Pancreas (tissue), 10 donors: ENCODE measurements at regions not wholly inside any gene's neighbourhood (a gene's known extent, or its start where the extent isn't known, plus 50 kb on each side); places are given as distances from the start of the nearest gene placed in this dataset.

Experiments
- ATAC-seq, 4 donors: fragments of 200-7000 bp; cut with Tn5 transposase; one replicate each; pipeline versions ENCODE4 v1.8.0 to v1.9.1; 2020; ENCODE audit warnings: mild to moderate bottlenecking in 4 of 4, moderate library complexity in 4 of 4
- DNase-seq, 6 donors: peaks; one replicate each; pipeline ENCODE4 v3.0.0-alpha.2; 2020
- FAIRE-seq: peaks from 2 replicates; lab custom pipeline; 2012; peaks lifted over from hg19 to GRCh38; lab: Jason Lieb, UNC
- H3K27ac ChIP-seq, 4 donors: fragments of 200-600 bp; sonication (generic); 1 replicate in 3 of 4; 2 replicates in 1 of 4; pipeline versions ENCODE4 v1.5.0 to v1.8.0; 2020
- H3K27me3 ChIP-seq, 4 donors: fragments of 200-600 bp; one replicate each; pipeline ENCODE4 v1.8.0; 2021
- H3K36me3 ChIP-seq, 3 donors: fragments of 200-600 bp; sonication (generic) in 1 of 3; one replicate each; pipeline versions ENCODE4 v1.5.0 to v1.8.0; 2020 to 2021
- H3K4me1 ChIP-seq, 3 donors: fragments of 200-600 bp; one replicate each; pipeline ENCODE4 v1.8.0; 2021
- H3K4me3 ChIP-seq, 4 donors: fragments of 200-600 bp; sonication (generic) in 2 of 4; one replicate each; pipeline versions ENCODE4 v1.5.0 to v1.8.0; 2020 to 2021
- H3K9me3 ChIP-seq, 4 donors: fragments of 200-600 bp; one replicate each; pipeline ENCODE4 v1.8.0; 2021
- WGBS, 2 donors: extraction: QIAGEN DNeasy Blood & Tissue Kit; methylation state at CpG; one replicate each; pipeline ENCODE4 v1.1.7; 2013; 5-methylcytosine and 5-hydroxymethylcytosine counted together
- intact Hi-C, 3 donors: fragments of 100-400 bp; cut with DNase I; formaldehyde crosslinking; loops; one replicate each; pipeline versions ENCODE4 v1.11.1 to v1.14.2; 2022
- TF ChIP-seq, protein P1 (sequence below), 4 donors: fragments of 200-600 bp; sonication (generic) in 3 of 4; IDR thresholded peaks; one replicate each; pipeline versions ENCODE4 v1.5.0 to v1.8.0; 2021; ENCODE audit warnings: antibody characterized with exemption in 4 of 4
- donor health status: healthy with polysubstance abuse.
- donor health status: DM: no; HTN: no; CAD: no; lungs with moderate emphysema.
- donor health status: DM: no; HTN: no; CAD: no.
- donor health status: control.
- donor health status: control.
- donor health status: Bipolar disorder and iron deficiency.
- donor health status: DM: yes; HTN: yes; CAD: no.
- donor health status: DM: no; HTN: no; CAD: no.
- donor health status: DM: no; HTN: no; CAD: no.
- donor health status: DM: yes; HTN: yes; CAD: no.

GRCh38 chr4:29853833-29854232 is 866.3 kb upstream of the PCDH7 start:
- H3K9me3 ChIP-seq, result no peaks in the 10 kb centered on the region
- ATAC-seq (no peak), DNase-seq (no peak), FAIRE-seq (no peak)
- H3K27me3 ChIP-seq, result no peaks in the 10 kb centered on the region
- no peak overlapping the region for H3K4me3 ChIP-seq
- intact Hi-C loops, result no loop called here
- TF ChIP-seq, protein P1, sequence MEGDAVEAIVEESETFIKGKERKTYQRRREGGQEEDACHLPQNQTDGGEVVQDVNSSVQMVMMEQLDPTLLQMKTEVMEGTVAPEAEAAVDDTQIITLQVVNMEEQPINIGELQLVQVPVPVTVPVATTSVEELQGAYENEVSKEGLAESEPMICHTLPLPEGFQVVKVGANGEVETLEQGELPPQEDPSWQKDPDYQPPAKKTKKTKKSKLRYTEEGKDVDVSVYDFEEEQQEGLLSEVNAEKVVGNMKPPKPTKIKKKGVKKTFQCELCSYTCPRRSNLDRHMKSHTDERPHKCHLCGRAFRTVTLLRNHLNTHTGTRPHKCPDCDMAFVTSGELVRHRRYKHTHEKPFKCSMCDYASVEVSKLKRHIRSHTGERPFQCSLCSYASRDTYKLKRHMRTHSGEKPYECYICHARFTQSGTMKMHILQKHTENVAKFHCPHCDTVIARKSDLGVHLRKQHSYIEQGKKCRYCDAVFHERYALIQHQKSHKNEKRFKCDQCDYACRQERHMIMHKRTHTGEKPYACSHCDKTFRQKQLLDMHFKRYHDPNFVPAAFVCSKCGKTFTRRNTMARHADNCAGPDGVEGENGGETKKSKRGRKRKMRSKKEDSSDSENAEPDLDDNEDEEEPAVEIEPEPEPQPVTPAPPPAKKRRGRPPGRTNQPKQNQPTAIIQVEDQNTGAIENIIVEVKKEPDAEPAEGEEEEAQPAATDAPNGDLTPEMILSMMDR (IDR thresholded peaks at IDR 0.05), result no peak
- H3K4me1 ChIP-seq, result no peaks in the 10 kb centered on the region
- H3K36me3 ChIP-seq, result no peaks in the 10 kb centered on the region
- no peak overlapping the region for H3K27ac ChIP-seq
- 27 to 34% methylated on average over 2 of the region's 2 CpGs for WGBS, 2 donors

GRCh38 chr4:29861307-29861706 is 858.9 kb upstream of the PCDH7 start:
- 45 to 58% methylated on average over 1 of the region's 1 CpG for WGBS, 2 donors

GRCh38 chr4:29867412-29867811 is 852.8 kb upstream of the PCDH7 start:
- H3K27me3 ChIP-seq, result no peaks in the 10 kb centered on the region
- intact Hi-C loops, result no loop called here
- no peaks in the 10 kb centered on the region for H3K9me3 ChIP-seq
- TF ChIP-seq, protein P1 (IDR thresholded peaks at IDR 0.05), result no peak
- H3K36me3 ChIP-seq, result no peaks in the 10 kb centered on the region
- no peak overlapping the region for H3K27ac ChIP-seq
- WGBS, 2 donors, result 15 to 20% methylated on average over 1 of the region's 1 CpG
- FAIRE-seq (no peak), ATAC-seq (no peak), DNase-seq (no peak)
- H3K4me1 ChIP-seq, result no peaks in the 10 kb centered on the region
- no peak overlapping the region for H3K4me3 ChIP-seq

More at GRCh38 chr4:29861307-29861706, 858.9 kb upstream of the PCDH7 start:
- no peaks in the 10 kb centered on the region for H3K4me1 ChIP-seq
- no peak for FAIRE-seq
- H3K4me3 ChIP-seq, result no peak overlapping the region
- H3K36me3 ChIP-seq, result no peaks in the 10 kb centered on the region
- no peak overlapping the region for H3K27ac ChIP-seq
- intact Hi-C loops, result no loop called here
- no peaks in the 10 kb centered on the region for H3K27me3 ChIP-seq
- no peaks in the 10 kb centered on the region for H3K9me3 ChIP-seq
- no peak for ATAC-seq
- no peak for DNase-seq
- TF ChIP-seq, protein P1 (IDR thresholded peaks at IDR 0.05), result no peak

- ATAC-seq (no peak), DNase-seq (no peak), FAIRE-seq (no peak)
- 77 to 89% methylated on average over 3 of the region's 3 CpGs for WGBS, 2 donors
- no peaks in the 10 kb centered on the region for H3K36me3 ChIP-seq
- TF ChIP-seq, protein P1 (IDR thresholded peaks at IDR 0.05), result no peak
- no peaks in the 10 kb centered on the region for H3K27me3 ChIP-seq
- H3K4me3 ChIP-seq, result no peak overlapping the region
- no peaks in the 10 kb centered on the region for H3K4me1 ChIP-seq
- H3K27ac ChIP-seq, result no peak overlapping the region
- intact Hi-C loops, result no loop called here
- H3K9me3 ChIP-seq, result no peaks in the 10 kb centered on the region
These were observed 819.8 kb upstream of the PCDH7 start for GRCh38 chr4:29900336-29900735.

DNA sequence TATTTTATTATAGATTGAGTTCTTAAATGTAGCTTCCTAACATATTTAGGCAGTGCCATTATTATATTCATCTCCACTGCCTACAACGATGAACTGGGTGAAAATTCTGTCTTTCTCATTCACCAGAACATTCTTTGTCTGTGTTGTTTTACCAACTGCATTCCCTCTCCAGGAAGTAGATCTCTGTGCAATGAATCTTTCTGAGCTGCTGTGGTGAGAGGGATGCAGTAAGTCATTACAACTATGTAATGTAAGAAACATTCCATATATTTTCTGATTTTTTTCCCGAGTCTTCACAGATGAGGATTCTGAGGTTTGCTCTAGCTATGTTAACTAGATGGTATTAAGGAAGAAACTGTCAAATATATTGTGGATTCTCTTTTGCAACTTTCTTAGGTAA is 811.9 kb upstream of the PCDH7 start:
- DNase-seq (no peak), FAIRE-seq (no peak), ATAC-seq (no peak)
- H3K27ac ChIP-seq, result no peak overlapping the region
- no peaks in the 10 kb centered on the region for H3K36me3 ChIP-seq
- WGBS, 2 donors, result 55 to 70% methylated on average over 2 of the region's 2 CpGs
- TF ChIP-seq, protein P1 (IDR thresholded peaks at IDR 0.05), result no peak
- intact Hi-C loops, result no loop called here
- H3K4me1 ChIP-seq, result no peaks in the 10 kb centered on the region
- H3K4me3 ChIP-seq, result no peak overlapping the region
- H3K27me3 ChIP-seq, result no peaks in the 10 kb centered on the region
- no peaks in the 10 kb centered on the region for H3K9me3 ChIP-seq
